Lung (tissue), 11 donors: ENCODE measurements at regions not wholly inside any gene's neighbourhood (a gene's known extent, or its start where the extent isn't known, plus 50 kb on each side); places are given as distances from the start of the nearest gene placed in this dataset.

Experiments
- ATAC-seq: fragments of 200-7000 bp; cut with Tn5 transposase; one replicate; pipeline ENCODE4 v1.9.1; 2020; ENCODE audit warnings: moderate number of reproducible peaks; ENCODE audit not compliant: insufficient read depth, low FRiP score
- DNase-seq, 3 donors: peaks; one replicate each; pipeline ENCODE4 v3.0.0-alpha.2; 2013 to 2017
- H3K27ac ChIP-seq, 2 donors: one replicate each; pipeline ENCODE4 v1.5.1; 2013; ENCODE audit warnings: mild to moderate bottlenecking in 2 of 2, moderate library complexity in 2 of 2, control low read depth in 1 of 2, inconsistent platforms in 1 of 2, low read depth in 1 of 2, low read length in 1 of 2
- H3K27me3 ChIP-seq, 3 donors: one replicate each; pipeline ENCODE4 v1.5.1; 2013; ENCODE audit warnings: low read length in 2 of 3; ENCODE audit not compliant: control insufficient read depth in 3 of 3, insufficient read depth in 3 of 3
- H3K36me3 ChIP-seq, 4 donors: one replicate each; pipeline ENCODE4 v1.5.1; 2013; ENCODE audit warnings: low read length in 4 of 4, mild to moderate bottlenecking in 1 of 4, moderate library complexity in 1 of 4; ENCODE audit not compliant: control insufficient read depth in 4 of 4, insufficient read depth in 4 of 4
- H3K4me1 ChIP-seq, 5 donors: one replicate each; pipeline ENCODE4 v1.5.1; 2013; ENCODE audit warnings: low read length in 5 of 5, mild to moderate bottlenecking in 2 of 5, moderate library complexity in 1 of 5; ENCODE audit not compliant: control insufficient read depth in 5 of 5, insufficient read depth in 5 of 5
- H3K4me3 ChIP-seq: one replicate; pipeline ENCODE4 v1.5.1; 2013; ENCODE audit warnings: mild to moderate bottlenecking, control low read depth, moderate library complexity
- H3K9ac ChIP-seq, 2 donors: one replicate each; pipeline ENCODE4 v1.5.1; 2013; ENCODE audit warnings: low read length in 2 of 2, control low read depth in 1 of 2; ENCODE audit not compliant: insufficient read depth in 1 of 2
- H3K9me3 ChIP-seq, 4 donors: one replicate each; pipeline ENCODE4 v1.5.1; 2013; ENCODE audit warnings: low read length in 3 of 4, mild to moderate bottlenecking in 1 of 4, moderate library complexity in 1 of 4; ENCODE audit not compliant: control insufficient read depth in 4 of 4, insufficient read depth in 3 of 4
- CTCF ChIP-seq: IDR thresholded peaks from 2 replicates; pipeline ENCODE4 v1.5.1; 2012; ENCODE audit warnings: mild to moderate bottlenecking; ENCODE audit errors: control extremely low read depth, extremely low read depth
- WGBS, 2 donors: extraction: QIAGEN DNeasy Blood & Tissue Kit; methylation state at CpG; one replicate each; pipeline ENCODE4 v1.1.7; 2013; 5-methylcytosine and 5-hydroxymethylcytosine counted together
- donor health status: control.
- donor health status: control.
- donor health status: Bipolar disorder and iron deficiency.
- donor health status: healthy.
- donor health status: DM: yes; HTN: yes; CAD: no.

GRCh38 chr1:221559911-221560310 lies 182.0 kb downstream of the DUSP10 start:
- Histone ChIP-seq H3K9me3 (no peaks in the 10 kb centered on the region), H3K9ac (no peak overlapping the region), H3K4me3 (no peak overlapping the region), H3K36me3 (no peaks in the 10 kb centered on the region), H3K4me1 (peaks cover 0 to 2% (median 0%) of the 10 kb centered on the region in 5 donors), H3K27ac (no peak overlapping the region), H3K27me3 (no peaks in the 10 kb centered on the region)
- no peak for TF ChIP-seq CTCF
- DNase-seq (no peak), ATAC-seq (no peak)
- WGBS, 2 donors, result 52 to 65% methylated on average over 4 of the region's 4 CpGs

- no peak overlapping the region for H3K9ac ChIP-seq
- peak in 2 of 3 donors; percentile 13 to 18 for DNase-seq
- no peak overlapping the region for H3K27ac ChIP-seq
- no peaks in the 10 kb centered on the region for H3K9me3 ChIP-seq
- no peaks in the 10 kb centered on the region for H3K36me3 ChIP-seq
- peaks cover 0 to 3% (median 0%) of the 10 kb centered on the region in 5 donors for H3K4me1 ChIP-seq
- 92% methylated on average over 9 of the region's 9 CpGs for WGBS, 2 donors
- H3K4me3 ChIP-seq, result no peak overlapping the region
- no peaks in the 10 kb centered on the region for H3K27me3 ChIP-seq
- TF ChIP-seq CTCF, result no peak
- no peak for ATAC-seq
These were observed 179.1 kb downstream of the DUSP10 start for GRCh38 chr1:221562542-221563475.

GRCh38 chr1:221563476-221563921 lies 178.4 kb downstream of the DUSP10 start:
- ATAC-seq, result no peak
- WGBS, 2 donors, result 90 to 97% methylated on average over 24 of the region's 24 CpGs
- Histone ChIP-seq H3K27me3 (no peaks in the 10 kb centered on the region), H3K36me3 (no peaks in the 10 kb centered on the region), H3K4me3 (no peak overlapping the region), H3K9ac (no peak overlapping the region), H3K4me1 (peaks cover 0 to 7% (median 0%) of the 10 kb centered on the region in 5 donors), H3K9me3 (no peaks in the 10 kb centered on the region), H3K27ac (no peak overlapping the region)
- DNase-seq, result no peak
- no peak for TF ChIP-seq CTCF
